IMR-90 (cell line): ENCODE measurements at regions not wholly inside any gene's neighbourhood (a gene's known extent, or its start where the extent isn't known, plus 50 kb on each side); places are given as distances from the start of the nearest gene placed in this dataset.

Source experiments
- ATAC-seq: fragments of 200-7000 bp; cut with Tn5 transposase; 2 replicates; pipeline ENCODE4 v1.9.1; 2020; ENCODE audit warnings: low read depth, mild to moderate bottlenecking, moderate library complexity
- BruUV-seq: library from RNA; stranded (reverse); fragments of 400-500 nt; replicated peaks from 2 replicates; lab custom pipeline; 2021; lab: Mats Ljungman, UMichigan
- CTCF ChIA-PET: fragments of 300-600 bp; formaldehyde crosslinking; extraction: SDS; loops from one replicate; lab custom pipeline; 2021; ENCODE audit warnings: antibody characterized with exemption; lab: Yijun Ruan, JAX
- POLR2A ChIA-PET: fragments of 300-600 bp; sonication (Branson Sonifier 250); formaldehyde crosslinking; loops from one replicate; lab custom pipeline; 2022; ENCODE audit warnings: antibody characterized with exemption; ENCODE audit not compliant: unreplicated experiment; lab: Charles Lee
- DNase-seq: peaks from one replicate; pipeline ENCODE4 v3.0.0; 2013
- H2AFZ ChIP-seq: replicated peaks from 2 replicates; pipeline ENCODE3; 2013; ENCODE audit warnings: low read length, mild to moderate bottlenecking; ENCODE audit not compliant: poor library complexity
- H2AK5ac ChIP-seq: 2 replicates; pipeline ENCODE4 v1.6.1; 2013; ENCODE audit warnings: low read depth, low read length, inconsistent platforms
- H2AK9ac ChIP-seq: replicated peaks from 2 replicates; pipeline ENCODE3; 2013; ENCODE audit warnings: mild to moderate bottlenecking, low read depth, low read length, moderate library complexity; ENCODE audit not compliant: poor library complexity
- H2BK120ac ChIP-seq: 2 replicates; pipeline ENCODE4 v1.6.1; 2013; ENCODE audit warnings: low read depth, low read length, inconsistent platforms
- H2BK15ac ChIP-seq: 3 replicates; pipeline ENCODE4 v1.6.1; 2013; ENCODE audit warnings: low read depth, low read length, inconsistent platforms
- H2BK20ac ChIP-seq: 2 replicates; pipeline ENCODE4 v1.6.1; 2013; ENCODE audit warnings: low read depth, mild to moderate bottlenecking, inconsistent platforms, low read length, moderate library complexity
- H2BK5ac ChIP-seq: 2 replicates; pipeline ENCODE4 v1.6.1; 2013; ENCODE audit warnings: mild to moderate bottlenecking, low read depth, low read length, inconsistent platforms; ENCODE audit not compliant: poor library complexity, severe bottlenecking
- H3K14ac ChIP-seq: replicated peaks from 2 replicates; pipeline ENCODE4 v1.6.1; 2013; ENCODE audit warnings: low read depth, low read length, inconsistent platforms
- H3K18ac ChIP-seq: 2 replicates; pipeline ENCODE4 v1.6.1; 2013; ENCODE audit warnings: low read depth, low read length, control low read depth
- H3K23ac ChIP-seq: 2 replicates; pipeline ENCODE4 v1.6.1; 2013; ENCODE audit warnings: low read depth, low read length, inconsistent platforms
- H3K27ac ChIP-seq: 2 replicates; pipeline ENCODE4 v1.5.1; 2013; ENCODE audit warnings: mild to moderate bottlenecking, control low read depth, low read length; ENCODE audit not compliant: insufficient read depth
- H3K27me3 ChIP-seq: 2 replicates; pipeline ENCODE4 v1.6.1; 2013; ENCODE audit warnings: low read length; ENCODE audit not compliant: control insufficient read depth, insufficient read depth
- H3K36me3 ChIP-seq: 2 replicates; pipeline ENCODE4 v1.6.1; 2013; ENCODE audit warnings: low read length, mixed read lengths; ENCODE audit not compliant: control insufficient read depth, insufficient read depth
- H3K4ac ChIP-seq: 2 replicates; pipeline ENCODE4 v1.6.1; 2013; ENCODE audit warnings: low read depth, low read length, inconsistent platforms
- H3K4me1 ChIP-seq: 2 replicates; pipeline ENCODE4 v1.6.1; 2013; ENCODE audit warnings: low read length, mixed read lengths; ENCODE audit not compliant: control insufficient read depth, insufficient read depth
- H3K4me2 ChIP-seq: 2 replicates; pipeline ENCODE4 v1.6.1; 2013; ENCODE audit warnings: low read depth, mild to moderate bottlenecking, control low read depth, low read length, moderate library complexity
- H3K4me3 ChIP-seq: 2 replicates; pipeline ENCODE4 v1.5.1; 2013; ENCODE audit warnings: low read depth, mild to moderate bottlenecking, control low read depth, low read length, moderate library complexity; ENCODE audit not compliant: insufficient read depth
- H3K56ac ChIP-seq: 2 replicates; pipeline ENCODE4 v1.6.1; 2013; ENCODE audit warnings: low read length, inconsistent platforms; ENCODE audit not compliant: insufficient read depth; ENCODE audit errors: extremely low read depth
- H3K79me1 ChIP-seq, 2 experiments: 2 replicates each; pipeline ENCODE4 v1.6.1; 2013; ENCODE audit warnings: low read length in 2 of 2, inconsistent platforms in 1 of 2, low read depth in 1 of 2
- H3K9ac ChIP-seq: 2 replicates; pipeline ENCODE4 v1.6.1; 2013; ENCODE audit warnings: low read depth, low read length, control low read depth
- H3K9me1 ChIP-seq: 2 replicates; pipeline ENCODE4 v1.6.1; 2013; ENCODE audit warnings: low read length, inconsistent platforms; ENCODE audit not compliant: insufficient read depth
- H3K9me3 ChIP-seq: 2 replicates; pipeline ENCODE4 v1.6.1; 2013; ENCODE audit warnings: low read length; ENCODE audit not compliant: control insufficient read depth, insufficient read depth
- H4K20me1 ChIP-seq: 2 replicates; pipeline ENCODE4 v1.6.1; 2013; ENCODE audit warnings: low read length, inconsistent platforms; ENCODE audit not compliant: insufficient read depth
- H4K5ac ChIP-seq: 2 replicates; pipeline ENCODE4 v1.6.1; 2013; ENCODE audit warnings: mild to moderate bottlenecking, low read depth, low read length, control low read depth
- H4K8ac ChIP-seq, 2 experiments: 2 replicates each; pipeline ENCODE4 v1.6.1; 2013; ENCODE audit warnings: low read depth in 2 of 2, low read length in 2 of 2, control low read depth in 1 of 2, inconsistent platforms in 1 of 2
- H4K91ac ChIP-seq: 2 replicates; pipeline ENCODE4 v1.6.1; 2013; ENCODE audit warnings: low read depth, low read length, inconsistent platforms; ENCODE audit not compliant: insufficient read depth
- BHLHE40 ChIP-seq: fragments of 150-350 bp; IDR thresholded peaks from 2 replicates; pipeline ENCODE4 v1.6.1; 2016; ENCODE audit warnings: mild to moderate bottlenecking, low read depth, low read length
- CEBPB ChIP-seq: IDR thresholded peaks from 2 replicates; pipeline ENCODE4 v1.6.1; 2012; ENCODE audit warnings: low read depth, low read length, improper control_type of control experiment
- CHD1 ChIP-seq: IDR thresholded peaks from 2 replicates; pipeline ENCODE4 v1.6.1; 2012; ENCODE audit warnings: low read depth, low read length, improper control_type of control experiment
- CTCF ChIP-seq: conservative IDR thresholded peaks from 2 replicates; pipeline ENCODE4 v1.5.1; 2012; ENCODE audit warnings: mild to moderate bottlenecking, low read depth, low read length, improper control_type of control experiment
- FOS ChIP-seq: fragments of 150-350 bp; IDR thresholded peaks from 2 replicates; pipeline ENCODE4 v1.6.1; 2016; ENCODE audit warnings: low read depth, low read length
- MAFK ChIP-seq: IDR thresholded peaks from 2 replicates; pipeline ENCODE4 v1.6.1; 2012; ENCODE audit warnings: low read depth, low read length, improper control_type of control experiment
- MAZ ChIP-seq: IDR thresholded peaks from 2 replicates; pipeline ENCODE4 v1.6.1; 2012; ENCODE audit warnings: low read depth, mild to moderate bottlenecking, low read length, improper control_type of control experiment, moderate library complexity, borderline replicate concordance
- MXI1 ChIP-seq: IDR thresholded peaks from 2 replicates; pipeline ENCODE4 v1.6.1; 2012; ENCODE audit warnings: low read depth, mild to moderate bottlenecking, low read length, moderate library complexity, borderline replicate concordance
- NFE2L2 ChIP-seq: fragments of 150-350 bp; IDR thresholded peaks from 2 replicates; pipeline ENCODE4 v1.6.1; 2016; ENCODE audit warnings: low read depth, mild to moderate bottlenecking, low read length
- RAD21 ChIP-seq: IDR thresholded peaks from 2 replicates; pipeline ENCODE4 v1.6.1; 2012; ENCODE audit warnings: low read length, improper control_type of control experiment
- RCOR1 ChIP-seq: IDR thresholded peaks from 2 replicates; pipeline ENCODE4 v1.6.1; 2012; ENCODE audit warnings: mild to moderate bottlenecking, low read length, improper control_type of control experiment; ENCODE audit not compliant: insufficient replicate concordance
- RFX5 ChIP-seq: IDR thresholded peaks from 2 replicates; pipeline ENCODE4 v1.8.0; 2012; ENCODE audit warnings: low read depth, mild to moderate bottlenecking, low read length, moderate library complexity
- SMC3 ChIP-seq: fragments of 150-350 bp; IDR thresholded peaks from 2 replicates; pipeline ENCODE4 v1.6.1; 2016; ENCODE audit warnings: low read depth, mild to moderate bottlenecking, antibody characterized with exemption, low read length, moderate library complexity
- USF2 ChIP-seq: fragments of 150-350 bp; IDR thresholded peaks from 2 replicates; pipeline ENCODE4 v1.6.1; 2017; ENCODE audit warnings: mild to moderate bottlenecking, antibody characterized with exemption, low read length, low read depth
- WGBS, 2 experiments: methylation state at CpG; one replicate each; pipeline versions ENCODE4 v1.1.5 to v1.1.7; 2013; ENCODE audit warnings: missing lambda C conversion rate in 2 of 2; ENCODE audit not compliant: insufficient read length in 1 of 2; ENCODE audit errors: extremely low coverage in 2 of 2; 5-methylcytosine and 5-hydroxymethylcytosine counted together
- dilution Hi-C: fragments of 300-500 bp; cut with HindIII; formaldehyde crosslinking; loops from one replicate; pipeline ENCODE4 v1.14.3; 2018; ENCODE audit warnings: low sequenced_read_pairs; ENCODE audit not compliant: unreplicated experiment
- in situ Hi-C: fragments of 300-500 bp; cut with MboI; formaldehyde crosslinking; loops from 3 replicates; pipeline ENCODE4 v1.14.3; 2019; ENCODE audit warnings: low sequenced_read_pairs, inconsistent platforms, mixed read lengths
- intact Hi-C: fragments of 100-400 bp; cut with micrococcal nuclease; formaldehyde crosslinking; loops from 2 replicates; pipeline ENCODE4 v1.10.0; 2022
- TF ChIP-seq, protein P1 (sequence below): fragments of 150-350 bp; IDR thresholded peaks from 2 replicates; pipeline ENCODE4 v1.6.1; 2016; ENCODE audit warnings: low read depth, mild to moderate bottlenecking, low read length, moderate library complexity, borderline replicate concordance

- H3K14ac ChIP-seq, result no peak overlapping the region
- ChIA-PET POLR2A (no interaction called here), CTCF (no interaction called here)
- in situ Hi-C loops, result no loop called here
- H2AFZ ChIP-seq, result no peak overlapping the region
- H3K18ac ChIP-seq, result no peak overlapping the region
- intact Hi-C loops, result no loop called here
- no peak overlapping the region for H2BK15ac ChIP-seq
- no peaks in the 10 kb centered on the region for H3K36me3 ChIP-seq
- no peak overlapping the region for H3K4me2 ChIP-seq
- H2BK120ac ChIP-seq, result no peak overlapping the region
- no peak overlapping the region for H3K23ac ChIP-seq
- BruUV-seq, result no TSS peak
- H3K9ac ChIP-seq, result no peak overlapping the region
- H4K5ac ChIP-seq, result no peak overlapping the region
- DNase-seq (no peak), ATAC-seq (no peak)
- H4K20me1 ChIP-seq, result no peaks in the 10 kb centered on the region
- H3K27ac ChIP-seq, result no peak overlapping the region
- H3K79me1 ChIP-seq, result no peaks in the 10 kb centered on the region
- no peak overlapping the region for H3K56ac ChIP-seq
- no peak overlapping the region for H2AK9ac ChIP-seq
- WGBS, 2 experiments, result no CpG with 5 or more reads among the region's 1 CpG
- H2BK5ac ChIP-seq, result no peak overlapping the region
- H4K91ac ChIP-seq, result no peak overlapping the region
- H3K4me3 ChIP-seq, result no peak overlapping the region
- no peaks in the 10 kb centered on the region for H3K9me1 ChIP-seq
- H3K9me3 ChIP-seq, result no peaks in the 10 kb centered on the region
- dilution Hi-C loops, result no loop called here
- H3K4me1 ChIP-seq, result no peaks in the 10 kb centered on the region
- H4K8ac ChIP-seq, result no peak overlapping the region
- H2AK5ac ChIP-seq, result no peak overlapping the region
- no peak overlapping the region for H2BK20ac ChIP-seq
- no peak for TF ChIP-seq MXI1
- TF ChIP-seq RCOR1, result no peak
- TF ChIP-seq CEBPB, result no peak
- TF ChIP-seq RAD21, result no peak
- TF ChIP-seq CTCF, result no peak
- TF ChIP-seq FOS, result no peak
- no peak for TF ChIP-seq SMC3
- no peak for TF ChIP-seq MAZ
- no peak for TF ChIP-seq USF2
- no peak for TF ChIP-seq NFE2L2
- TF ChIP-seq, protein P1, sequence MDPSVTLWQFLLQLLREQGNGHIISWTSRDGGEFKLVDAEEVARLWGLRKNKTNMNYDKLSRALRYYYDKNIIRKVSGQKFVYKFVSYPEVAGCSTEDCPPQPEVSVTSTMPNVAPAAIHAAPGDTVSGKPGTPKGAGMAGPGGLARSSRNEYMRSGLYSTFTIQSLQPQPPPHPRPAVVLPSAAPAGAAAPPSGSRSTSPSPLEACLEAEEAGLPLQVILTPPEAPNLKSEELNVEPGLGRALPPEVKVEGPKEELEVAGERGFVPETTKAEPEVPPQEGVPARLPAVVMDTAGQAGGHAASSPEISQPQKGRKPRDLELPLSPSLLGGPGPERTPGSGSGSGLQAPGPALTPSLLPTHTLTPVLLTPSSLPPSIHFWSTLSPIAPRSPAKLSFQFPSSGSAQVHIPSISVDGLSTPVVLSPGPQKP, result no peak
- TF ChIP-seq CHD1, result no peak
- no peak for TF ChIP-seq RFX5
- no peak for TF ChIP-seq BHLHE40
- no peak for TF ChIP-seq MAFK
- no peak overlapping the region for H3K4ac ChIP-seq
- peaks cover 2% of the 10 kb centered on the region; the same call in 1 of the 2 replicates for H3K27me3 ChIP-seq
Observed at GRCh38 chr9:68597362-68597997, 56.8 kb upstream of the TMEM252 start.
